Liver (tissue), 8 donors: ENCODE measurements at regions not wholly inside any gene's neighbourhood (a gene's known extent, or its start where the extent isn't known, plus 50 kb on each side); places are given as distances from the start of the nearest gene placed in this dataset.

ENCODE experiments used
- DNase-seq: peaks from one replicate; pipeline ENCODE4 v3.0.0-alpha.2; 2017; ENCODE audit warnings: low spot score
- H3K27ac ChIP-seq, 2 donors: one replicate each; pipeline ENCODE4 v1.7.0; 2013; ENCODE audit warnings: inconsistent platforms in 2 of 2, low read length in 2 of 2, control low read depth in 1 of 2, low read depth in 1 of 2, mild to moderate bottlenecking in 1 of 2
- H3K27me3 ChIP-seq, 4 donors: one replicate each; pipeline versions ENCODE4 v1.6.1 to v1.7.0; 2013; ENCODE audit warnings: low read length in 3 of 4, inconsistent platforms in 1 of 4, mild to moderate bottlenecking in 1 of 4, moderate library complexity in 1 of 4; ENCODE audit not compliant: control insufficient read depth in 4 of 4, insufficient read depth in 4 of 4
- H3K36me3 ChIP-seq, 4 donors: one replicate each; pipeline versions ENCODE4 v1.6.1 to v1.7.0; 2013; ENCODE audit warnings: low read length in 3 of 4, mild to moderate bottlenecking in 3 of 4, low read depth in 1 of 4, moderate library complexity in 1 of 4; ENCODE audit not compliant: control insufficient read depth in 4 of 4, insufficient read depth in 3 of 4
- H3K4me1 ChIP-seq, 4 donors: one replicate each; pipeline versions ENCODE4 v1.6.1 to v1.7.0; 2013; ENCODE audit warnings: low read length in 3 of 4, mild to moderate bottlenecking in 3 of 4, moderate library complexity in 1 of 4; ENCODE audit not compliant: control insufficient read depth in 4 of 4, insufficient read depth in 4 of 4
- H3K4me3 ChIP-seq, 3 donors: one replicate each; pipeline versions ENCODE4 v1.6.1 to v1.7.0; 2013; ENCODE audit warnings: low read length in 3 of 3, control low read depth in 1 of 3, low read depth in 1 of 3, mild to moderate bottlenecking in 1 of 3
- H3K9ac ChIP-seq, 2 donors: one replicate each; pipeline ENCODE4 v1.7.0; 2013; ENCODE audit warnings: low read length in 2 of 2, mild to moderate bottlenecking in 2 of 2, moderate library complexity in 2 of 2, control low read depth in 1 of 2, low read depth in 1 of 2
- H3K9me3 ChIP-seq, 4 donors: one replicate each; pipeline versions ENCODE4 v1.6.1 to v1.7.0; 2013; ENCODE audit warnings: low read length in 3 of 4; ENCODE audit not compliant: control insufficient read depth in 4 of 4
- ATF3 ChIP-seq: IDR thresholded peaks from 2 replicates; pipeline ENCODE4 v1.6.1; 2016; ENCODE audit warnings: antibody characterized with exemption
- EGR1 ChIP-seq, 2 donors: IDR thresholded peaks; 2 replicates each; pipeline ENCODE4 v1.6.1; 2016 to 2018; ENCODE audit warnings: antibody characterized with exemption in 2 of 2, low read depth in 2 of 2
- FOXA1 ChIP-seq: IDR thresholded peaks from 2 replicates; pipeline ENCODE4 v1.6.1; 2016; ENCODE audit warnings: antibody characterized with exemption
- FOXA2 ChIP-seq: IDR thresholded peaks from 2 replicates; pipeline ENCODE4 v1.6.1; 2016; ENCODE audit warnings: antibody characterized with exemption
- GABPA ChIP-seq, 2 donors: IDR thresholded peaks in 1 of 2; conservative IDR thresholded peaks in 1 of 2; 2 replicates each; pipeline ENCODE4 v1.6.1; 2016; ENCODE audit warnings: antibody characterized with exemption in 2 of 2, mild to moderate bottlenecking in 1 of 2, moderate library complexity in 1 of 2
- HNF4A ChIP-seq, 2 donors: conservative IDR thresholded peaks; 2 replicates each; pipeline ENCODE4 v1.6.1; 2016; ENCODE audit warnings: antibody characterized with exemption in 2 of 2, mild to moderate bottlenecking in 2 of 2
- HNF4G ChIP-seq: IDR thresholded peaks from 2 replicates; pipeline ENCODE4 v1.6.1; 2016; ENCODE audit warnings: antibody characterized with exemption
- JUND ChIP-seq, 2 donors: IDR thresholded peaks; 2 replicates each; pipeline ENCODE4 v1.6.1; 2016; ENCODE audit warnings: antibody characterized with exemption in 2 of 2
- NR2F2 ChIP-seq: IDR thresholded peaks from 2 replicates; pipeline ENCODE4 v1.6.1; 2016; ENCODE audit warnings: antibody characterized with exemption
- RAD21 ChIP-seq, 2 donors: IDR thresholded peaks; 2 replicates each; pipeline ENCODE4 v1.6.1; 2016; ENCODE audit warnings: antibody characterized with exemption in 2 of 2, mild to moderate bottlenecking in 2 of 2
- RXRA ChIP-seq, 2 donors: IDR thresholded peaks; 2 replicates each; pipeline ENCODE4 v1.6.1; 2017 to 2018; ENCODE audit warnings: antibody characterized with exemption in 2 of 2, mild to moderate bottlenecking in 1 of 2
- SP1 ChIP-seq: IDR thresholded peaks from 2 replicates; pipeline ENCODE4 v1.6.1; 2018; ENCODE audit warnings: antibody characterized with exemption, mild to moderate bottlenecking
- TAF1 ChIP-seq: conservative IDR thresholded peaks from 2 replicates; pipeline ENCODE4 v1.6.1; 2016; ENCODE audit warnings: antibody characterized with exemption, mild to moderate bottlenecking
- YY1 ChIP-seq: IDR thresholded peaks from 2 replicates; pipeline ENCODE4 v1.6.1; 2016; ENCODE audit warnings: antibody characterized with exemption, mild to moderate bottlenecking
- WGBS: extraction: QIAGEN DNeasy Blood & Tissue Kit; methylation state at CpG from one replicate; pipeline ENCODE4 v1.1.7; 2013; 5-methylcytosine and 5-hydroxymethylcytosine counted together
- TF ChIP-seq, protein P1 (sequence below): IDR thresholded peaks from 2 replicates; pipeline ENCODE4 v1.6.1; 2016; ENCODE audit warnings: antibody characterized with exemption
- TF ChIP-seq, protein P2 (sequence below): fragments of 150-350 bp; IDR thresholded peaks from 2 replicates; pipeline ENCODE4 v1.5.1; 2017; ENCODE audit warnings: improper control_type of control experiment, low read depth, low read length; ENCODE audit not compliant: missing input control
- TF ChIP-seq, protein P3 (sequence below): IDR thresholded peaks from 2 replicates; pipeline ENCODE4 v1.6.1; 2016; ENCODE audit warnings: antibody characterized with exemption
- donor health status: healthy.
- donor health status: healthy.
- donor health status: healthy.
- donor health status: healthy.
- donor health status: healthy.

DNA sequence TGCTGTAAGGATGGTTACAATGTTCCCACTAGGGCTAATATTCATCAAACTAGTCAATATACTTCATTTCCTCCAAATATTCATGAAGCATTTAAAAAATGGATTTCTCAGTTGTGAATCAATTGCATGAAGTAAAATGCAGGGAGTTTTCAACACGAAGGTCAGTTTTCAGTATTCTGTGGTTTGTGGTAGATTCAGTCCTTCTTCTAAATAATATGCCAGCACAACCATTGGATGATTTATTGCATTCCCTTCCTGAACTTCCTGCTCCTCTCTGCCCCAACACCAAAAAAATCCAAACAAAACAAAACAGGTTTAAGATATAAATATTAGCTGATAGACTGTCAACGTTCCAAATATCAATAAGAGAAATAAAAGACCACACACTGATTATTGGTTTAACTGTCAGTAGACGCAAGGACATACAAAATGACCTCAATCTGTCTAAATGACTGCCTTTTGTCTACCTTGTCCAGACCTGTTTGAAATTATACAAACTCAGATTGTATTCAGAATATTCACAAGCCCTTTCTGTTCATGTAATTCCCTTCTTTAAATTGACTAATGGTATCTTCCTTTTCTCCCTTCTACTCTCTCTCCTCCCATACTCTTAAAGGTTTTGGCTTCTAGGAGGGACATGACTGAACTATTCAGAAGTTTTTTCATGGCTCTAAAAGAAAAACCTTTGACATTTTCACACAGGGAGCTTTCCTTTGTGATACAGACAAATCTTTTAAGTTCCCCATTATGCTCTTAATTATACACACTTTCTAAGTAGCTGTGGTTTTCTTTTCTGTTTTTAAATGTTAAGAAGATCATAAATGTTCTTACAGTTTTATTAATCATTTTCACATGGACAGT is 92.6 kb upstream of the STT3B start:
- Histone ChIP-seq H3K4me3 (no peak overlapping the region), H3K36me3 (no peaks in the 10 kb centered on the region), H3K27me3 (no peaks in the 10 kb centered on the region), H3K9me3 (peaks cover 0 to 7% (median 5%) of the 10 kb centered on the region in 4 donors), H3K9ac (no peak overlapping the region), H3K27ac (no peak overlapping the region), H3K4me1 (peaks cover 0 to 1% (median 0%) of the 10 kb centered on the region in 4 donors)
- 59% methylated on average over 3 of the region's 3 CpGs for WGBS
- TF ChIP-seq, protein P1, sequence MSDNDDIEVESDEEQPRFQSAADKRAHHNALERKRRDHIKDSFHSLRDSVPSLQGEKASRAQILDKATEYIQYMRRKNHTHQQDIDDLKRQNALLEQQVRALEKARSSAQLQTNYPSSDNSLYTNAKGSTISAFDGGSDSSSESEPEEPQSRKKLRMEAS, result no peak
- no peak for TF ChIP-seq YY1
- no peak for TF ChIP-seq FOXA2
- TF ChIP-seq, protein P2, sequence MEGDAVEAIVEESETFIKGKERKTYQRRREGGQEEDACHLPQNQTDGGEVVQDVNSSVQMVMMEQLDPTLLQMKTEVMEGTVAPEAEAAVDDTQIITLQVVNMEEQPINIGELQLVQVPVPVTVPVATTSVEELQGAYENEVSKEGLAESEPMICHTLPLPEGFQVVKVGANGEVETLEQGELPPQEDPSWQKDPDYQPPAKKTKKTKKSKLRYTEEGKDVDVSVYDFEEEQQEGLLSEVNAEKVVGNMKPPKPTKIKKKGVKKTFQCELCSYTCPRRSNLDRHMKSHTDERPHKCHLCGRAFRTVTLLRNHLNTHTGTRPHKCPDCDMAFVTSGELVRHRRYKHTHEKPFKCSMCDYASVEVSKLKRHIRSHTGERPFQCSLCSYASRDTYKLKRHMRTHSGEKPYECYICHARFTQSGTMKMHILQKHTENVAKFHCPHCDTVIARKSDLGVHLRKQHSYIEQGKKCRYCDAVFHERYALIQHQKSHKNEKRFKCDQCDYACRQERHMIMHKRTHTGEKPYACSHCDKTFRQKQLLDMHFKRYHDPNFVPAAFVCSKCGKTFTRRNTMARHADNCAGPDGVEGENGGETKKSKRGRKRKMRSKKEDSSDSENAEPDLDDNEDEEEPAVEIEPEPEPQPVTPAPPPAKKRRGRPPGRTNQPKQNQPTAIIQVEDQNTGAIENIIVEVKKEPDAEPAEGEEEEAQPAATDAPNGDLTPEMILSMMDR, result no peak
- TF ChIP-seq JUND (IDR thresholded peaks at IDR 0.05), result no peak
- TF ChIP-seq, protein P3, sequence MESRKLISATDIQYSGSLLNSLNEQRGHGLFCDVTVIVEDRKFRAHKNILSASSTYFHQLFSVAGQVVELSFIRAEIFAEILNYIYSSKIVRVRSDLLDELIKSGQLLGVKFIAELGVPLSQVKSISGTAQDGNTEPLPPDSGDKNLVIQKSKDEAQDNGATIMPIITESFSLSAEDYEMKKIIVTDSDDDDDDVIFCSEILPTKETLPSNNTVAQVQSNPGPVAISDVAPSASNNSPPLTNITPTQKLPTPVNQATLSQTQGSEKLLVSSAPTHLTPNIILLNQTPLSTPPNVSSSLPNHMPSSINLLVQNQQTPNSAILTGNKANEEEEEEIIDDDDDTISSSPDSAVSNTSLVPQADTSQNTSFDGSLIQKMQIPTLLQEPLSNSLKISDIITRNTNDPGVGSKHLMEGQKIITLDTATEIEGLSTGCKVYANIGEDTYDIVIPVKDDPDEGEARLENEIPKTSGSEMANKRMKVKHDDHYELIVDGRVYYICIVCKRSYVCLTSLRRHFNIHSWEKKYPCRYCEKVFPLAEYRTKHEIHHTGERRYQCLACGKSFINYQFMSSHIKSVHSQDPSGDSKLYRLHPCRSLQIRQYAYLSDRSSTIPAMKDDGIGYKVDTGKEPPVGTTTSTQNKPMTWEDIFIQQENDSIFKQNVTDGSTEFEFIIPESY, result no peak
- TF ChIP-seq SP1, result no peak
- TF ChIP-seq GABPA (IDR thresholded peaks at IDR 0.05 in 1 of 2, conservative IDR thresholded peaks at IDR 0.05 in 1 of 2), result no peak
- no peak for TF ChIP-seq NR2F2
- TF ChIP-seq RAD21 (IDR thresholded peaks at IDR 0.05), result no peak
- no peak for TF ChIP-seq TAF1
- no peak for TF ChIP-seq ATF3
- no peak for TF ChIP-seq RXRA (IDR thresholded peaks at IDR 0.05)
- no peak for TF ChIP-seq HNF4A (conservative IDR thresholded peaks at IDR 0.05)
- TF ChIP-seq EGR1 (IDR thresholded peaks at IDR 0.05; ENCODE audit: low read depth in 2 of 2), result no peak
- no peak for TF ChIP-seq HNF4G
- TF ChIP-seq FOXA1, result no peak
- DNase-seq, result no peak

DNA sequence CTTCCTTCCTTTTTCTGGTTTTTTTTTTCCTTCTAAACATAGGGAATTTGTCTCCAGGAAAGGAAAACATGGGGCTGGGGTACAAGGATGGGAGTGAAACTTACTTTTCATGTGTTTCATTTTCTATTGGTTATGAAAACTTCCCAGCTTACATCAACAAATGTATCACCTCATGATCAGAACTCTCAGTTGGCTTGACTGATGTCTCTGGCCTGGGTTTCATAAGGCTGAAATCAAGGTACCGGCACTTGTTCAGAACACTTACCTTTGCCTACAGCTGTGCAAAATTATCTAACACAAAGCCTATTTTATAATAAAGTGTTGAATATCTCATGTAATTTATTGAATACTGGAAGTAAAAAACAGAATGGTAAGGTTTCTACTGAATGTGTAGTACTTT is 91.8 kb upstream of the STT3B start:
- no peak for DNase-seq
- Histone ChIP-seq H3K4me3 (no peak overlapping the region), H3K36me3 (no peaks in the 10 kb centered on the region), H3K9me3 (peaks cover 0 to 7% (median 5%) of the 10 kb centered on the region in 4 donors), H3K27me3 (no peaks in the 10 kb centered on the region), H3K9ac (no peak overlapping the region), H3K27ac (no peak overlapping the region), H3K4me1 (peaks cover 0 to 1% (median 0%) of the 10 kb centered on the region in 4 donors)
- TF ChIP-seq, protein P1, result no peak
- TF ChIP-seq, protein P2, result no peak
- TF ChIP-seq JUND (IDR thresholded peaks at IDR 0.05), result no peak
- no peak for TF ChIP-seq TAF1
- WGBS, result 97% methylated on average over 1 of the region's 1 CpG
